AG09319 (cell line): ENCODE measurements at regions not wholly inside any gene's neighbourhood (a gene's known extent, or its start where the extent isn't known, plus 50 kb on each side); places are given as distances from the start of the nearest gene placed in this dataset.

Experiments used
- DNase-seq: peaks from one replicate; pipeline ENCODE4 v3.0.0-alpha.2; 2010; ENCODE audit warnings: low read depth; ENCODE audit errors: extremely low read depth
- CTCF ChIP-seq: IDR thresholded peaks from 2 replicates; pipeline ENCODE4 v1.5.1; 2011; ENCODE audit warnings: low read depth, mild to moderate bottlenecking, inconsistent platforms, low read length, moderate library complexity

GRCh38 chr5:117812861-117813260 lies 1175.5 kb downstream of the DTWD2 start:
- TF ChIP-seq CTCF: no peak
- DNase-seq: no peak

DNA sequence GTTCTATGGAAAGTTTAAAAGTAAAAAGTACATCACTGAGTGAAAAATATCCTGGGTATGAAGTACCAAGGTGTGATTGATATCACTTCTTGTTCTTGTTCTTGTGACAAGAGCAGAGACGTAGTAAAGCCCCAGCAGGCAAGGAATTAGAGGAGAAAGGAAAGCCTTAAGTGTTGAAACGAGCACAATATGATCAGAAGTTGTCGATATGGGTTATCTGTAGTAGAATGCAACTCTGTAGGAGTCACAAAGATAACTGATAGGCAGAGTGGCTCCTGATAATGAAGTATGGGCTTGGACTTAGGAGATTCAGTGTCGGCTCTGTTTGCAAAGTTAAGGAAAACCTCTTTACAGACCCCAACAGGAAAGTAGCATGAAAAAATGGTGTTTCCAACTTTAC lies 1179.1 kb downstream of the DTWD2 start:
- TF ChIP-seq CTCF: no peak
- no peak for DNase-seq

- TF ChIP-seq CTCF: no peak
- DNase-seq: no peak
These were observed 1183.3 kb downstream of the DTWD2 start for GRCh38 chr5:117805058-117805457.

DNA sequence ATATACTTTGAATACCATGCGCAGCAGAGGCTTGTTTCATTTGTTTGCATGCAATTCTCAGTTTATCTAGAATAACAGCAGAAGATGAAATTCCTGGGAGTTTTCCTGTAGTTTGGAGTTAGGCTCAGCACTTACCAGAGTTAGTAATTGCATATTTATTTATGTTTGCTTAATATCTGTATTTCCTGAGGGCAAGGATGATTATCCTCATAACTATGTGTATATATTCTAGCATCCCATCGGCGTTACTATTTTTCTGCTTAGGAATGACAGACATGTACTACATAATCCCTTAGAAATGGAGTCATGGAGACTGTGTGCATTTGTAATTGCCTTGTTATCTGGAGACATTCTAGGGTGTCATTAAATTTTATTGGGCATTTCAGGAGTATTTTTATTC lies 1184.8 kb downstream of the DTWD2 start:
- DNase-seq: peak; percentile 44
- TF ChIP-seq CTCF: no peak

GRCh38 chr5:117801583-117801982 lies 1186.8 kb downstream of the DTWD2 start:
- DNase-seq: no peak
- no peak for TF ChIP-seq CTCF

DNA sequence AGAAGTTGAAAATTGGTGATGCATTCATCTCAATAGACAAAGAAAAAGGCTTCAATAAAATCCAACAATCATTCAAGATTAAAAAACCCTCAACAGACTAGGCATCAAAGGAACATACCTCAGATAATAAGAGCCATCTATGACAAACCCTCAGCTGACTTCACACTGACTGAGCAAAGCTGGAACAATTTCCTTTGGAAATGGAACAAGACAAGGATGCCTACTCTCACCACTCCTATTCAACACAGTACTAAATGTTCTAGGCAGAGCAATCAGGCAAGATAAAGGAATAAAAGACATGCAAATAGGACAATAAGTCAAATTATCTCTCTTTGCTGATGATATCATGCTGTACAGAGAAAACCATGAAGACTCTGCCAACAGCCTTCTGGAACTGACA lies 1188.1 kb downstream of the DTWD2 start:
- no peak for DNase-seq
- no peak for TF ChIP-seq CTCF

DNA sequence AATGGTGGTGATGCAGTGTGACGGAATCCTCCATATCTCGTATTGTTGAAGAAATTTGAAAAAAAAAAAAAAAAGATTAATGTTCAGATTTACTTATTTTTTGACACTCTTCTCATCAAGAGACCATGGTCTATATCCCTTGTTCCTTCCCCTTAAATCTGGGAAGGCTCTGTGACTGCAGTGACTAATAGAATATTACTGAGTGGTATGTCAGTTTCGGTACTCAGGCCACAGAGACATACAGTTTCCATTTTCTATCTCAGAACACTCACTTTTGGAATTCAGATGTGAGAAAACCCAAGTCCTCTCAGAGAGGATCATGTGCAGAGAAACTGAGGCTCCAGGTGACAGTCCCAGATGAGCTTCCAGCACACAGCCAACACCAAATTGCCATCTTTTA lies 1193.5 kb downstream of the DTWD2 start:
- DNase-seq: no peak
- TF ChIP-seq CTCF: no peak
